Neural cell (in vitro differentiated cells): ENCODE measurements at regions not wholly inside any gene's neighbourhood (a gene's known extent, or its start where the extent isn't known, plus 50 kb on each side); places are given as distances from the start of the nearest gene placed in this dataset.

ENCODE experiments used
- H2AFZ ChIP-seq: fragments of 200-600, 300-800 bp; sonication (generic), shearing (Covaris generic); 2 replicates; pipeline ENCODE4 v1.6.0; 2014; ENCODE audit warnings: low read depth, mild to moderate bottlenecking, antibody characterized with exemption, low read length, moderate library complexity
- H3F3A ChIP-seq: fragments of 200-600 bp; shearing (Covaris generic); 2 replicates; pipeline ENCODE4 v1.6.1; 2016; ENCODE audit warnings: mild to moderate bottlenecking, moderate library complexity, mixed read lengths, antibody characterized with exemption, low read length; ENCODE audit not compliant: insufficient read depth, poor library complexity, severe bottlenecking
- H3K27ac ChIP-seq: fragments of 200-600, 300-800 bp; sonication (generic), shearing (Covaris generic); 2 replicates; pipeline ENCODE4 v1.5.1; 2014; ENCODE audit warnings: mild to moderate bottlenecking, low read length, moderate library complexity
- H3K27me3 ChIP-seq: fragments of 300-800, 200-600 bp; sonication (generic), shearing (Covaris generic); 2 replicates; pipeline ENCODE4 v1.6.0; 2014; ENCODE audit warnings: mild to moderate bottlenecking, low read depth, low read length, moderate library complexity; ENCODE audit not compliant: insufficient read depth
- H3K36me3 ChIP-seq: fragments of 300-800, 200-600 bp; sonication (generic), shearing (Covaris generic); 2 replicates; pipeline ENCODE4 v1.5.1; 2014; ENCODE audit warnings: mild to moderate bottlenecking, antibody characterized with exemption, low read length, moderate library complexity; ENCODE audit not compliant: insufficient read depth
- H3K4me2 ChIP-seq: fragments of 300-800, 200-600 bp; sonication (generic), shearing (Covaris generic); 2 replicates; pipeline ENCODE4 v1.6.0; 2014; ENCODE audit warnings: mild to moderate bottlenecking, low read length
- H3K4me3 ChIP-seq: fragments of 300-800, 200-600 bp; sonication (generic), shearing (Covaris generic); 2 replicates; pipeline ENCODE4 v1.5.1; 2014; ENCODE audit warnings: mild to moderate bottlenecking, low read length, moderate library complexity
- H3K79me2 ChIP-seq: fragments of 200-600 bp; shearing (Covaris generic); replicated peaks from 2 replicates; pipeline ENCODE4 v1.6.0; 2014; ENCODE audit warnings: mild to moderate bottlenecking, low read length, moderate library complexity; ENCODE audit not compliant: insufficient read depth
- H3K9ac ChIP-seq: fragments of 300-800, 200-600 bp; sonication (generic), shearing (Covaris generic); 2 replicates; pipeline ENCODE4 v1.6.1; 2016; ENCODE audit warnings: mild to moderate bottlenecking, low read length, mixed read lengths
- H3K9me2 ChIP-seq: fragments of 200-600 bp; shearing (Covaris generic); 2 replicates; pipeline ENCODE4 v1.6.1; 2016; ENCODE audit warnings: mild to moderate bottlenecking, low read length, mixed read lengths; ENCODE audit not compliant: insufficient read depth
- H3K9me3 ChIP-seq: fragments of 200-600, 300-800 bp; sonication (generic), shearing (Covaris generic); 2 replicates; pipeline ENCODE4 v1.6.1; 2016; ENCODE audit warnings: mild to moderate bottlenecking, mixed run types, low read length, moderate library complexity, mixed read lengths
- H4K20me1 ChIP-seq: fragments of 200-600 bp; shearing (Covaris generic); 2 replicates; pipeline ENCODE4 v1.6.1; 2016; ENCODE audit warnings: mild to moderate bottlenecking, mixed run types; ENCODE audit not compliant: insufficient read depth
- CTCF ChIP-seq: fragments of 450-650 bp; IDR thresholded peaks from 2 replicates; pipeline ENCODE4 v1.5.1; 2014; ENCODE audit warnings: antibody characterized with exemption, mild to moderate bottlenecking, moderate library complexity; ENCODE audit not compliant: poor library complexity, severe bottlenecking
- EP300 ChIP-seq: fragments of 450-650 bp; conservative IDR thresholded peaks from 2 replicates; pipeline ENCODE4 v1.6.1; 2014; ENCODE audit warnings: antibody characterized with exemption, mild to moderate bottlenecking, moderate library complexity; ENCODE audit not compliant: poor library complexity, severe bottlenecking
- EZH2 ChIP-seq: fragments of 200-600, 300-800 bp; shearing (Covaris generic), sonication (generic); IDR thresholded peaks from 2 replicates; pipeline ENCODE4 v1.6.1; 2014; ENCODE audit warnings: antibody characterized with exemption, low read length, borderline replicate concordance, mild to moderate bottlenecking; ENCODE audit not compliant: insufficient read depth, poor library complexity, severe bottlenecking
- MXI1 ChIP-seq: fragments of 450-650 bp; conservative IDR thresholded peaks from 2 replicates; pipeline ENCODE4 v1.6.1; 2014; ENCODE audit warnings: antibody characterized with exemption, mild to moderate bottlenecking; ENCODE audit not compliant: poor library complexity, severe bottlenecking
- POLR2AphosphoS5 ChIP-seq: IDR thresholded peaks from 2 replicates; pipeline ENCODE4 v1.6.1; 2012
- RAD21 ChIP-seq: fragments of 450-650 bp; conservative IDR thresholded peaks from 2 replicates; pipeline ENCODE4 v1.6.1; 2014; ENCODE audit warnings: antibody characterized with exemption, mild to moderate bottlenecking, moderate library complexity
- REST ChIP-seq: IDR thresholded peaks from 2 replicates; pipeline ENCODE4 v1.6.1; 2012; ENCODE audit warnings: borderline replicate concordance
- SMC3 ChIP-seq: fragments of 450-650 bp; conservative IDR thresholded peaks from 2 replicates; pipeline ENCODE4 v1.6.1; 2014; ENCODE audit warnings: antibody characterized with exemption, mild to moderate bottlenecking, moderate library complexity; ENCODE audit not compliant: poor library complexity
- TAF1 ChIP-seq: IDR thresholded peaks from 2 replicates; pipeline ENCODE4 v1.6.1; 2012; ENCODE audit warnings: low read depth

DNA sequence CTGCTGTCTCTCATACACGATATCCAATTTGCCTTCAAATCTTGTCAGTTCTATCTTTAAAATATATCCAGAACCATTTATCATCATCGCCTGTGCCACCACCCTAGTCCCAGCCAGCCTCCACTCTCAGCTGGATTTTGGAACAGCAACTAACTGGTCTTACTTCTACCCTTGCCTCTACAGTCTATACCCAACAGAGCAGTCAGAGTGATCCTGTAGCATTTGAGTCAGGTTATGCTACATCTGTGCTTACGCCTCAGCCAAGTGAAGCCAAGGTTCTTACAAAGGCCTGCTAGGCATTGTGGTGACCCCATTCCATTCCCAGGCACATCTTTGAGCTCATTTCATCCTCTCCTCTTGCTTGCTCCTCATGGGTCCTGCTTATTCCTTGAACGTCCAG, 95.7 kb upstream of the ACSL1 start:
- no peaks in the 10 kb centered on the region for H3K9me2 ChIP-seq
- H3K4me3 ChIP-seq: no peak overlapping the region
- no peak for TF ChIP-seq CTCF
- TF ChIP-seq MXI1: no peak
- no peak for TF ChIP-seq EZH2
- TF ChIP-seq REST: no peak
- no peak for TF ChIP-seq EP300
- no peak for TF ChIP-seq TAF1
- no peak for TF ChIP-seq SMC3
- TF ChIP-seq POLR2AphosphoS5: no peak
- no peak for TF ChIP-seq RAD21
- no peaks in the 10 kb centered on the region for H4K20me1 ChIP-seq
- H3K9ac ChIP-seq: no peak overlapping the region
- no peaks in the 10 kb centered on the region for H3K36me3 ChIP-seq
- no peaks in the 10 kb centered on the region for H3K27me3 ChIP-seq
- no peaks in the 10 kb centered on the region for H3K9me3 ChIP-seq
- H3F3A ChIP-seq: no peaks in the 10 kb centered on the region
- H3K27ac ChIP-seq: no peak overlapping the region
- no peaks in the 10 kb centered on the region for H3K79me2 ChIP-seq
- no peak overlapping the region for H2AFZ ChIP-seq
- no peak overlapping the region for H3K4me2 ChIP-seq

- no peak overlapping the region for H3K4me3 ChIP-seq
Measured at GRCh38 chr4:184922301-184922700, 96.0 kb upstream of the HELT start.

More at GRCh38 chr4:184922301-184922700, 96.0 kb upstream of the HELT start:
- Histone ChIP-seq H3K9me2 (no peaks in the 10 kb centered on the region), H3K9ac (no peak overlapping the region), H2AFZ (no peak overlapping the region), H3K27me3 (no peaks in the 10 kb centered on the region), H3K27ac (no peak overlapping the region), H3K4me2 (no peak overlapping the region), H3F3A (no peaks in the 10 kb centered on the region), H4K20me1 (no peaks in the 10 kb centered on the region), H3K9me3 (no peaks in the 10 kb centered on the region), H3K79me2 (no peaks in the 10 kb centered on the region), H3K36me3 (no peaks in the 10 kb centered on the region)
- TF ChIP-seq REST: no peak
- TF ChIP-seq POLR2AphosphoS5: no peak
